ENCODE measurements at regions not wholly inside any gene's neighbourhood (a gene's known extent, or its start where the extent isn't known, plus 50 kb on each side); places are given as distances from the start of the nearest gene placed in this dataset.

- no peaks in the 10 kb centered on the region for H3K27me3 ChIP-seq (ENCODE audit: control insufficient read depth in 3 of 3, insufficient read depth in 3 of 3, low read length in 3 of 3)
- WGBS, 3 donors, result 0% methylated on average over 1 of the region's 1 CpG
- no peaks in the 10 kb centered on the region for H3K36me3 ChIP-seq (ENCODE audit: control insufficient read depth in 3 of 3, insufficient read depth in 2 of 3, low read depth in 1 of 3, low read length in 3 of 3)
- peaks cover 0 to 2% of the 10 kb centered on the region in 2 donors for H3K9me3 ChIP-seq (ENCODE audit: control insufficient read depth in 2 of 2, insufficient read depth in 1 of 2, low read depth in 1 of 2, low read length in 1 of 2)
- DNase-seq, result no peak
- H3K4me1 ChIP-seq (ENCODE audit: control insufficient read depth in 3 of 3, insufficient read depth in 2 of 3, low read depth in 1 of 3, low read length in 2 of 3), result peaks cover 0 to 10% (median 2%) of the 10 kb centered on the region in 3 donors
- no peak for FAIRE-seq
- H3K27ac ChIP-seq (ENCODE audit: low read depth in 1 of 3, low read length in 2 of 3), result no peak overlapping the region
- no peak overlapping the region for H3K4me3 ChIP-seq (ENCODE audit: low read depth in 1 of 3, low read length in 3 of 3)
Observed at GRCh38 chr6:76843054-76843822, 620.1 kb downstream of the HTR1B start.

GRCh38 chr6:76840865-76841264, 622.4 kb downstream of the HTR1B start:
- no peak overlapping the region for H3K4me3 ChIP-seq (ENCODE audit: low read depth in 1 of 3, low read length in 3 of 3)
- peak overlapping the region in 1 of 3 donors; percentile 60 for H3K27ac ChIP-seq (ENCODE audit: low read depth in 1 of 3, low read length in 2 of 3)
- DNase-seq (no peak), FAIRE-seq (no peak)
- 53 to 60% (median 54%) methylated on average over 3 of the region's 3 CpGs for WGBS, 3 donors
- no peaks in the 10 kb centered on the region for H3K27me3 ChIP-seq (ENCODE audit: control insufficient read depth in 3 of 3, insufficient read depth in 3 of 3, low read length in 3 of 3)
- H3K36me3 ChIP-seq (ENCODE audit: control insufficient read depth in 3 of 3, insufficient read depth in 2 of 3, low read depth in 1 of 3, low read length in 3 of 3), result no peaks in the 10 kb centered on the region
- peaks cover 0 to 10% (median 2%) of the 10 kb centered on the region in 3 donors for H3K4me1 ChIP-seq (ENCODE audit: control insufficient read depth in 3 of 3, insufficient read depth in 2 of 3, low read depth in 1 of 3, low read length in 2 of 3)
- H3K9me3 ChIP-seq (ENCODE audit: control insufficient read depth in 2 of 2, insufficient read depth in 1 of 2, low read depth in 1 of 2, low read length in 1 of 2), result peaks cover 0 to 2% of the 10 kb centered on the region in 2 donors

- 9 to 53% (median 24%) methylated on average over 3 of the region's 3 CpGs for WGBS, 3 donors
- H3K4me3 ChIP-seq (ENCODE audit: low read depth in 1 of 3, low read length in 3 of 3), result no peak overlapping the region
- H3K36me3 ChIP-seq (ENCODE audit: control insufficient read depth in 3 of 3, insufficient read depth in 2 of 3, low read depth in 1 of 3, low read length in 3 of 3), result no peaks in the 10 kb centered on the region
- DNase-seq, result peak; percentile 63 to 65
- H3K27me3 ChIP-seq (ENCODE audit: control insufficient read depth in 3 of 3, insufficient read depth in 3 of 3, low read length in 3 of 3), result no peaks in the 10 kb centered on the region
- peaks cover 0 to 10% (median 2%) of the 10 kb centered on the region in 3 donors for H3K4me1 ChIP-seq (ENCODE audit: control insufficient read depth in 3 of 3, insufficient read depth in 2 of 3, low read depth in 1 of 3, low read length in 2 of 3)
- H3K27ac ChIP-seq (ENCODE audit: low read depth in 1 of 3, low read length in 2 of 3), result peak overlapping the region in 1 of 3 donors; percentile 60
- no peak for FAIRE-seq
- H3K9me3 ChIP-seq (ENCODE audit: control insufficient read depth in 2 of 2, insufficient read depth in 1 of 2, low read depth in 1 of 2, low read length in 1 of 2), result no peaks in the 10 kb centered on the region
Observed at GRCh38 chr6:76840041-76840745, 623.1 kb downstream of the HTR1B start.

GRCh38 chr6:76839505-76839904, 623.8 kb downstream of the HTR1B start:
- Histone ChIP-seq H3K36me3 (ENCODE audit: control insufficient read depth in 3 of 3, insufficient read depth in 2 of 3, low read depth in 1 of 3, low read length in 3 of 3) (no peaks in the 10 kb centered on the region), H3K4me1 (ENCODE audit: control insufficient read depth in 3 of 3, insufficient read depth in 2 of 3, low read depth in 1 of 3, low read length in 2 of 3) (peaks cover 0 to 10% (median 2%) of the 10 kb centered on the region in 3 donors), H3K9me3 (ENCODE audit: control insufficient read depth in 2 of 2, insufficient read depth in 1 of 2, low read depth in 1 of 2, low read length in 1 of 2) (no peaks in the 10 kb centered on the region), H3K4me3 (ENCODE audit: low read depth in 1 of 3, low read length in 3 of 3) (no peak overlapping the region), H3K27ac (ENCODE audit: low read depth in 1 of 3, low read length in 2 of 3) (peak overlapping the region in 1 of 3 donors; percentile 60), H3K27me3 (ENCODE audit: control insufficient read depth in 3 of 3, insufficient read depth in 3 of 3, low read length in 3 of 3) (no peaks in the 10 kb centered on the region)
- FAIRE-seq (no peak), DNase-seq (no peak)
- 80 to 85% (median 84%) methylated on average over 2 of the region's 2 CpGs for WGBS, 3 donors

- FAIRE-seq (no peak), DNase-seq (no peak)
- no peaks in the 10 kb centered on the region for H3K36me3 ChIP-seq (ENCODE audit: control insufficient read depth in 3 of 3, insufficient read depth in 2 of 3, low read depth in 1 of 3, low read length in 3 of 3)
- no peaks in the 10 kb centered on the region for H3K27me3 ChIP-seq (ENCODE audit: control insufficient read depth in 3 of 3, insufficient read depth in 3 of 3, low read length in 3 of 3)
- H3K4me3 ChIP-seq (ENCODE audit: low read depth in 1 of 3, low read length in 3 of 3), result no peak overlapping the region
- 76 to 86% (median 77%) methylated on average over 5 of the region's 5 CpGs for WGBS, 3 donors
- no peaks in the 10 kb centered on the region for H3K9me3 ChIP-seq (ENCODE audit: control insufficient read depth in 2 of 2, insufficient read depth in 1 of 2, low read depth in 1 of 2, low read length in 1 of 2)
- peaks cover 0 to 10% (median 2%) of the 10 kb centered on the region in 3 donors for H3K4me1 ChIP-seq (ENCODE audit: control insufficient read depth in 3 of 3, insufficient read depth in 2 of 3, low read depth in 1 of 3, low read length in 2 of 3)
- H3K27ac ChIP-seq (ENCODE audit: low read depth in 1 of 3, low read length in 2 of 3), result no peak overlapping the region
Observed at GRCh38 chr6:76837564-76837963, 625.7 kb downstream of the HTR1B start.

GRCh38 chr6:76835695-76836094, 627.6 kb downstream of the HTR1B start:
- FAIRE-seq, result no peak
- Histone ChIP-seq H3K4me3 (ENCODE audit: low read depth in 1 of 3, low read length in 3 of 3) (no peak overlapping the region), H3K9me3 (ENCODE audit: control insufficient read depth in 2 of 2, insufficient read depth in 1 of 2, low read depth in 1 of 2, low read length in 1 of 2) (no peaks in the 10 kb centered on the region), H3K36me3 (ENCODE audit: control insufficient read depth in 3 of 3, insufficient read depth in 2 of 3, low read depth in 1 of 3, low read length in 3 of 3) (no peaks in the 10 kb centered on the region), H3K27me3 (ENCODE audit: control insufficient read depth in 3 of 3, insufficient read depth in 3 of 3, low read length in 3 of 3) (no peaks in the 10 kb centered on the region), H3K4me1 (ENCODE audit: control insufficient read depth in 3 of 3, insufficient read depth in 2 of 3, low read depth in 1 of 3, low read length in 2 of 3) (peaks cover 0 to 8% (median 0%) of the 10 kb centered on the region in 3 donors), H3K27ac (ENCODE audit: low read depth in 1 of 3, low read length in 2 of 3) (no peak overlapping the region)
- WGBS, 3 donors, result 67 to 85% (median 78%) methylated on average over 1 of the region's 1 CpG
- DNase-seq, result no peak

GRCh38 chr6:76835293-76835692, 628.0 kb downstream of the HTR1B start:
- 0 to 41% (median 5%) methylated on average over 1 of the region's 1 CpG for WGBS, 3 donors

GRCh38 chr6:76834399-76834798, 628.9 kb downstream of the HTR1B start:
- Histone ChIP-seq H3K27me3 (ENCODE audit: control insufficient read depth in 3 of 3, insufficient read depth in 3 of 3, low read length in 3 of 3) (no peaks in the 10 kb centered on the region), H3K36me3 (ENCODE audit: control insufficient read depth in 3 of 3, insufficient read depth in 2 of 3, low read depth in 1 of 3, low read length in 3 of 3) (no peaks in the 10 kb centered on the region), H3K4me1 (ENCODE audit: control insufficient read depth in 3 of 3, insufficient read depth in 2 of 3, low read depth in 1 of 3, low read length in 2 of 3) (peaks cover 0 to 4% (median 0%) of the 10 kb centered on the region in 3 donors), H3K27ac (ENCODE audit: low read depth in 1 of 3, low read length in 2 of 3) (no peak overlapping the region), H3K4me3 (ENCODE audit: low read depth in 1 of 3, low read length in 3 of 3) (no peak overlapping the region), H3K9me3 (ENCODE audit: control insufficient read depth in 2 of 2, insufficient read depth in 1 of 2, low read depth in 1 of 2, low read length in 1 of 2) (no peaks in the 10 kb centered on the region)
- DNase-seq (no peak), FAIRE-seq (no peak)

More at GRCh38 chr6:76835293-76835692, 628.0 kb downstream of the HTR1B start:
- no peak overlapping the region for H3K27ac ChIP-seq (ENCODE audit: low read depth in 1 of 3, low read length in 2 of 3)
- no peaks in the 10 kb centered on the region for H3K36me3 ChIP-seq (ENCODE audit: control insufficient read depth in 3 of 3, insufficient read depth in 2 of 3, low read depth in 1 of 3, low read length in 3 of 3)
- DNase-seq (no peak), FAIRE-seq (no peak)
- no peak overlapping the region for H3K4me3 ChIP-seq (ENCODE audit: low read depth in 1 of 3, low read length in 3 of 3)
- peaks cover 0 to 6% (median 0%) of the 10 kb centered on the region in 3 donors for H3K4me1 ChIP-seq (ENCODE audit: control insufficient read depth in 3 of 3, insufficient read depth in 2 of 3, low read depth in 1 of 3, low read length in 2 of 3)
- H3K9me3 ChIP-seq (ENCODE audit: control insufficient read depth in 2 of 2, insufficient read depth in 1 of 2, low read depth in 1 of 2, low read length in 1 of 2), result no peaks in the 10 kb centered on the region
- no peaks in the 10 kb centered on the region for H3K27me3 ChIP-seq (ENCODE audit: control insufficient read depth in 3 of 3, insufficient read depth in 3 of 3, low read length in 3 of 3)
